Naive thymus-derived CD4-positive, alpha-beta T cell (primary cell): ENCODE measurements at regions not wholly inside any gene's neighbourhood (a gene's known extent, or its start where the extent isn't known, plus 50 kb on each side); places are given as distances from the start of the nearest gene placed in this dataset.

ENCODE experiments used
- ATAC-seq: fragments of 150-1000 bp; cut with Tn5 transposase; 2 replicates; pipeline ENCODE4 v1.10.0; 2021; ENCODE audit warnings: mild to moderate bottlenecking, moderate library complexity
- CTCF ChIA-PET: fragments of 350-600 bp; sonication (Branson Sonifier 250); formaldehyde crosslinking; loops from one replicate; lab custom pipeline; 2021; ENCODE audit warnings: antibody characterized with exemption; lab: Charles Lee
- POLR2A ChIA-PET: fragments of 350-600 bp; sonication (Branson Sonifier 250); formaldehyde crosslinking; loops from one replicate; lab custom pipeline; 2021; ENCODE audit warnings: antibody characterized with exemption, inconsistent platforms; lab: Charles Lee
- DNase-seq, 9 donors: peaks; one replicate each; pipeline versions ENCODE4 v3.0.0 to v3.0.0-alpha.2; 2020 to 2022; ENCODE audit warnings: mixed read lengths in 1 of 9
- H3K27ac ChIP-seq: one replicate; pipeline ENCODE4 v1.7.0; 2013; ENCODE audit warnings: mild to moderate bottlenecking, low read depth, low read length, moderate library complexity
- H3K27me3 ChIP-seq, 2 donors: one replicate each; pipeline ENCODE4 v1.7.0; 2013; ENCODE audit warnings: low read length in 2 of 2, mild to moderate bottlenecking in 2 of 2, moderate library complexity in 2 of 2; ENCODE audit not compliant: control insufficient read depth in 2 of 2, insufficient read depth in 2 of 2
- H3K36me3 ChIP-seq, 3 experiments: 1 replicate in 2 of 3; 2 replicates in 1 of 3; pipeline ENCODE4 v1.7.0; 2013; ENCODE audit warnings: low read length in 3 of 3, mild to moderate bottlenecking in 3 of 3, moderate library complexity in 1 of 3; ENCODE audit not compliant: insufficient read depth in 3 of 3, control insufficient read depth in 2 of 3
- H3K4me1 ChIP-seq, 2 donors: one replicate each; pipeline ENCODE4 v1.7.0; 2013; ENCODE audit warnings: low read length in 2 of 2, mild to moderate bottlenecking in 2 of 2, moderate library complexity in 1 of 2; ENCODE audit not compliant: control insufficient read depth in 2 of 2, insufficient read depth in 2 of 2
- H3K4me3 ChIP-seq: 2 replicates; pipeline ENCODE4 v1.7.0; 2013; ENCODE audit warnings: mild to moderate bottlenecking, low read length
- H3K9me3 ChIP-seq, 3 experiments: 1 replicate in 2 of 3; 2 replicates in 1 of 3; pipeline ENCODE4 v1.7.0; 2013; ENCODE audit warnings: low read length in 3 of 3; ENCODE audit not compliant: control insufficient read depth in 2 of 3
- H3K27ac Mint-ChIP-seq, 9 donors: one replicate each; pipeline ENCODE4 v1.8.0; 2020 to 2022; ENCODE audit warnings: mixed read lengths in 9 of 9, mild to moderate bottlenecking in 8 of 9, moderate library complexity in 5 of 9, inconsistent platforms in 2 of 9
- H3K27me3 Mint-ChIP-seq, 5 donors: one replicate each; pipeline ENCODE4 v1.8.0; 2021 to 2022; ENCODE audit warnings: mixed read lengths in 5 of 5, mild to moderate bottlenecking in 1 of 5
- H3K36me3 Mint-ChIP-seq, 5 donors: one replicate each; pipeline ENCODE4 v1.8.0; 2020 to 2022; ENCODE audit warnings: mixed read lengths in 5 of 5, mild to moderate bottlenecking in 3 of 5, inconsistent platforms in 1 of 5
- H3K4me1 Mint-ChIP-seq, 7 donors: one replicate each; pipeline ENCODE4 v1.8.0; 2020 to 2022; ENCODE audit warnings: mixed read lengths in 7 of 7, mild to moderate bottlenecking in 3 of 7, inconsistent platforms in 1 of 7
- H3K4me3 Mint-ChIP-seq, 10 donors: one replicate each; pipeline ENCODE4 v1.8.0; 2020 to 2022; ENCODE audit warnings: mild to moderate bottlenecking in 10 of 10, mixed read lengths in 10 of 10, moderate library complexity in 6 of 10, inconsistent platforms in 2 of 10
- H3K9me3 Mint-ChIP-seq, 11 donors: one replicate each; pipeline ENCODE4 v1.8.0; 2020 to 2022; ENCODE audit warnings: mixed read lengths in 11 of 11, mild to moderate bottlenecking in 4 of 11, inconsistent platforms in 1 of 11, moderate library complexity in 1 of 11
- intact Hi-C, 2 donors: fragments of 100-400 bp; cut with micrococcal nuclease; formaldehyde crosslinking; loops; one replicate each; pipeline ENCODE4 v1.15.1; 2023

GRCh38 chr5:25892211-25892610 is 1146.2 kb downstream of the CDH9 start:
- Mint-ChIP-seq H3K36me3 (peaks cover 0 to 6% (median 3%) of the 10 kb centered on the region in 5 donors), H3K4me3 (no peak overlapping the region), H3K27me3 (no peaks in the 10 kb centered on the region), H3K27ac (no peak overlapping the region), H3K4me1 (no peaks in the 10 kb centered on the region), H3K9me3 (peaks cover 2 to 20% (median 11%) of the 10 kb centered on the region in 11 donors)
- Histone ChIP-seq H3K27ac (no peak overlapping the region), H3K4me1 (no peaks in the 10 kb centered on the region), H3K9me3 (no peaks in the 10 kb centered on the region), H3K27me3 (no peaks in the 10 kb centered on the region), H3K4me3 (no peak overlapping the region), H3K36me3 (no peaks in the 10 kb centered on the region)
- CTCF ChIA-PET, result no interaction called here
- ATAC-seq (no peak), DNase-seq (no peak)
- intact Hi-C loops, result no loop called here
- POLR2A ChIA-PET, result no interaction called here

GRCh38 chr5:25891691-25892090 is 1146.7 kb downstream of the CDH9 start:
- ATAC-seq (no peak), DNase-seq (no peak)
- Histone ChIP-seq H3K4me3 (no peak overlapping the region), H3K27me3 (no peaks in the 10 kb centered on the region), H3K27ac (no peak overlapping the region), H3K36me3 (no peaks in the 10 kb centered on the region), H3K9me3 (no peaks in the 10 kb centered on the region), H3K4me1 (no peaks in the 10 kb centered on the region)
- H3K36me3 Mint-ChIP-seq, result peaks cover 0 to 6% (median 3%) of the 10 kb centered on the region in 5 donors
- ChIA-PET CTCF (no interaction called here), POLR2A (no interaction called here)
- no peak overlapping the region for H3K27ac Mint-ChIP-seq
- intact Hi-C loops, result no loop called here
- H3K9me3 Mint-ChIP-seq, result peaks cover 2 to 23% (median 13%) of the 10 kb centered on the region in 11 donors
- H3K27me3 Mint-ChIP-seq, result no peaks in the 10 kb centered on the region
- no peak overlapping the region for H3K4me3 Mint-ChIP-seq
- H3K4me1 Mint-ChIP-seq, result no peaks in the 10 kb centered on the region

- no peaks in the 10 kb centered on the region for H3K36me3 Mint-ChIP-seq
- H3K27me3 Mint-ChIP-seq, result no peaks in the 10 kb centered on the region
- H3K27ac Mint-ChIP-seq, result no peak overlapping the region
- ATAC-seq (no peak), DNase-seq (no peak)
- no peaks in the 10 kb centered on the region for H3K4me1 Mint-ChIP-seq
- H3K9me3 ChIP-seq, result no peaks in the 10 kb centered on the region
- ChIA-PET CTCF (no interaction called here), POLR2A (no interaction called here)
- no peak overlapping the region for H3K27ac ChIP-seq
- H3K4me3 Mint-ChIP-seq, result no peak overlapping the region
- intact Hi-C loops, result no loop called here
- H3K4me1 ChIP-seq, result no peaks in the 10 kb centered on the region
- no peak overlapping the region for H3K4me3 ChIP-seq
- H3K36me3 ChIP-seq, result no peaks in the 10 kb centered on the region
- H3K9me3 Mint-ChIP-seq, result peaks cover 4 to 31% (median 9%) of the 10 kb centered on the region in 11 donors
- H3K27me3 ChIP-seq, result no peaks in the 10 kb centered on the region
Observed at GRCh38 chr5:25881318-25882036, 1156.9 kb downstream of the CDH9 start.

GRCh38 chr5:25863811-25864210 is 1174.6 kb downstream of the CDH9 start:
- Mint-ChIP-seq H3K27me3 (no peaks in the 10 kb centered on the region), H3K27ac (no peak overlapping the region), H3K36me3 (peaks cover 0 to 3% (median 0%) of the 10 kb centered on the region in 5 donors), H3K4me1 (no peaks in the 10 kb centered on the region), H3K4me3 (no peak overlapping the region), H3K9me3 (peaks cover 3 to 39% (median 18%) of the 10 kb centered on the region in 11 donors)
- Histone ChIP-seq H3K9me3 (peaks cover 0 to 5% (median 0%) of the 10 kb centered on the region in 3 experiments), H3K36me3 (no peaks in the 10 kb centered on the region), H3K4me1 (no peaks in the 10 kb centered on the region), H3K27ac (no peak overlapping the region), H3K27me3 (no peaks in the 10 kb centered on the region), H3K4me3 (no peak overlapping the region)
- CTCF ChIA-PET, result no interaction called here
- POLR2A ChIA-PET, result no interaction called here
- intact Hi-C loops, result no loop called here
- DNase-seq (no peak), ATAC-seq (no peak)

- H3K9me3 Mint-ChIP-seq, result peaks cover 0 to 35% (median 17%) of the 10 kb centered on the region in 11 donors
- no peak overlapping the region for H3K27ac ChIP-seq
- H3K4me1 Mint-ChIP-seq, result no peaks in the 10 kb centered on the region
Observed at GRCh38 chr5:25862276-25862675, 1176.1 kb downstream of the CDH9 start.

GRCh38 chr5:25858019-25858418 is 1180.4 kb downstream of the CDH9 start:
- H3K4me3 ChIP-seq, result no peak overlapping the region
- Mint-ChIP-seq H3K4me1 (no peaks in the 10 kb centered on the region), H3K27me3 (no peaks in the 10 kb centered on the region), H3K9me3 (peaks cover 0 to 34% (median 14%) of the 10 kb centered on the region in 11 donors), H3K36me3 (no peaks in the 10 kb centered on the region), H3K4me3 (no peak overlapping the region), H3K27ac (no peak overlapping the region)
- POLR2A ChIA-PET, result no interaction called here
- no peaks in the 10 kb centered on the region for H3K9me3 ChIP-seq
- CTCF ChIA-PET, result no interaction called here
- intact Hi-C loops, result no loop called here
- no peak for DNase-seq
- no peaks in the 10 kb centered on the region for H3K4me1 ChIP-seq
- H3K27me3 ChIP-seq, result no peaks in the 10 kb centered on the region
- no peaks in the 10 kb centered on the region for H3K36me3 ChIP-seq
- no peak overlapping the region for H3K27ac ChIP-seq
- no peak for ATAC-seq

More at GRCh38 chr5:25862276-25862675, 1176.1 kb downstream of the CDH9 start:
- H3K4me3 Mint-ChIP-seq, result no peak overlapping the region
- no peak for ATAC-seq
- ChIA-PET CTCF (no interaction called here), POLR2A (no interaction called here)
- intact Hi-C loops, result no loop called here
- H3K36me3 Mint-ChIP-seq, result no peaks in the 10 kb centered on the region
- Histone ChIP-seq H3K4me3 (no peak overlapping the region), H3K27me3 (no peaks in the 10 kb centered on the region), H3K36me3 (no peaks in the 10 kb centered on the region), H3K4me1 (no peaks in the 10 kb centered on the region), H3K9me3 (peaks cover 0 to 5% (median 0%) of the 10 kb centered on the region in 3 experiments)
- no peak overlapping the region for H3K27ac Mint-ChIP-seq
- DNase-seq, result no peak
- H3K27me3 Mint-ChIP-seq, result no peaks in the 10 kb centered on the region

GRCh38 chr5:25851301-25851700 is 1187.1 kb downstream of the CDH9 start:
- Mint-ChIP-seq H3K4me1 (no peaks in the 10 kb centered on the region), H3K27ac (no peak overlapping the region), H3K9me3 (peaks cover 0 to 24% (median 9%) of the 10 kb centered on the region in 11 donors), H3K4me3 (no peak overlapping the region), H3K36me3 (no peaks in the 10 kb centered on the region), H3K27me3 (no peaks in the 10 kb centered on the region)
- no peaks in the 10 kb centered on the region for H3K4me1 ChIP-seq
- H3K27me3 ChIP-seq, result no peaks in the 10 kb centered on the region
- no peak overlapping the region for H3K4me3 ChIP-seq
- H3K36me3 ChIP-seq, result no peaks in the 10 kb centered on the region
- peaks cover 0 to 13% (median 0%) of the 10 kb centered on the region in 3 experiments for H3K9me3 ChIP-seq
- ChIA-PET POLR2A (no interaction called here), CTCF (no interaction called here)
- no peak for DNase-seq
- no peak overlapping the region for H3K27ac ChIP-seq
- ATAC-seq, result no peak
- intact Hi-C loops, result no loop called here
